ENCODE measurements at regions not wholly inside any gene's neighbourhood (a gene's known extent, or its start where the extent isn't known, plus 50 kb on each side); places are given as distances from the start of the nearest gene placed in this dataset.

DNA sequence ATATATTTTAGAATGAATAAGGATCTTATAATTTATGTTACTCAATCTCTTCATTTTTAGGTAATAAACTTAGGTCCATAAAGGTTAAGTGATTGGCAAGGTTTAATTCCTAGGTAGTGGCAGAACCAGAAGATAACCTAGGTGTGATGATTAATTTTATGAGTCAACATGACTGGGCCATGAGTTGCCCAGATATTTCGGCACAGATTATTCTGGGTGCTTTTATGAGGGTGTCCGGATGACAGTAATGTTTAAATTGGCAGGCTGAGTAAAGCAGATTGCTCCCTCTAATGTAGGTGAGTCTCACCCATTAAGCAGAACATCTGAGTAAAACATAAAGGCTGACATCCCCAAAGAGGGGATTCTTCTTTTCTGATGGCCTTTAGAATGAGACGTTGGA, 1349.3 kb upstream of the CELF2 start:
- no TSS peak for BruUV-seq (replicated peaks)
- CTCF ChIA-PET, result no interaction called here

DNA sequence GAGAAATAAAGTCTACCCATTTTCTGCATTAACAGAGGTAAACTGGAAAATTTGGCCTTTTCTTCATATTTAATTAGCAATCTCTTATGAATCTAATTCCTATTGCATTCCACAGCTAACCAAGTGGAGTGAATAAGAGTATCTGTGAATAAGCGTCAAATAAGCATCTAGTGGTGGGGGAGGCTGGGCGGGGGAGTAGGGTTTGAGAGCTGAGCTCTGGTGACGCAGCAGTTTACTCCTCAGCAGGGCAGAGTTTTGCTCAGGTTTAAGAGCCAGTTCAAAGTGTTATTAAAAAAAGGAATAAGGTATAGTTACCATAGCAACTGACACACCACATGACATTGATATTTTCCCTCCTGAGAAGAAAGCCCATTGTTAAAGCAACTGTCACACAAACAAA, 1346.8 kb upstream of the CELF2 start:
- Histone ChIP-seq H2AFZ (no peak overlapping the region), H3K4me1 (replicated peaks; ENCODE audit: insufficient read depth) (no peaks in the 10 kb centered on the region), H3K36me3 (ENCODE audit: low read depth) (no peaks in the 10 kb centered on the region), H3K79me2 (ENCODE audit: low read depth) (no peaks in the 10 kb centered on the region), H3K4me2 (no peak overlapping the region), H4K20me1 (ENCODE audit: insufficient read depth) (no peaks in the 10 kb centered on the region), H3K27ac (no peak overlapping the region), H3K9me2 (ENCODE audit: insufficient read depth) (no peaks in the 10 kb centered on the region), H3K4me3 (no peak overlapping the region), H3F3A (ENCODE audit: insufficient read depth, low read depth) (no peaks in the 10 kb centered on the region), H3K9me3 (ENCODE audit: insufficient read depth, low read depth) (no peaks in the 10 kb centered on the region), H3K27me3 (ENCODE audit: insufficient read depth, low read depth) (no peaks in the 10 kb centered on the region)
- CTCF ChIA-PET, result no interaction called here
- no TSS peak for BruUV-seq (replicated peaks)
- no peak for DNase-seq
- TF ChIP-seq EZH2 (IDR thresholded peaks at IDR 0.05; ENCODE audit: low read depth), result no peak
- TF ChIP-seq, protein P1, sequence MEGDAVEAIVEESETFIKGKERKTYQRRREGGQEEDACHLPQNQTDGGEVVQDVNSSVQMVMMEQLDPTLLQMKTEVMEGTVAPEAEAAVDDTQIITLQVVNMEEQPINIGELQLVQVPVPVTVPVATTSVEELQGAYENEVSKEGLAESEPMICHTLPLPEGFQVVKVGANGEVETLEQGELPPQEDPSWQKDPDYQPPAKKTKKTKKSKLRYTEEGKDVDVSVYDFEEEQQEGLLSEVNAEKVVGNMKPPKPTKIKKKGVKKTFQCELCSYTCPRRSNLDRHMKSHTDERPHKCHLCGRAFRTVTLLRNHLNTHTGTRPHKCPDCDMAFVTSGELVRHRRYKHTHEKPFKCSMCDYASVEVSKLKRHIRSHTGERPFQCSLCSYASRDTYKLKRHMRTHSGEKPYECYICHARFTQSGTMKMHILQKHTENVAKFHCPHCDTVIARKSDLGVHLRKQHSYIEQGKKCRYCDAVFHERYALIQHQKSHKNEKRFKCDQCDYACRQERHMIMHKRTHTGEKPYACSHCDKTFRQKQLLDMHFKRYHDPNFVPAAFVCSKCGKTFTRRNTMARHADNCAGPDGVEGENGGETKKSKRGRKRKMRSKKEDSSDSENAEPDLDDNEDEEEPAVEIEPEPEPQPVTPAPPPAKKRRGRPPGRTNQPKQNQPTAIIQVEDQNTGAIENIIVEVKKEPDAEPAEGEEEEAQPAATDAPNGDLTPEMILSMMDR (conservative IDR thresholded peaks at IDR 0.05), result no peak
- POLR2A ChIA-PET (ENCODE audit: unreplicated experiment), result no interaction called here
- intact Hi-C loops (cut with micrococcal nuclease; ENCODE audit: unreplicated experiment), result no loop called here

More for the DNA sequence above, 1349.3 kb upstream of the CELF2 start:
- Histone ChIP-seq H3K4me3 (no peak overlapping the region), H3K27ac (no peak overlapping the region), H3K9me3 (ENCODE audit: insufficient read depth, low read depth) (no peaks in the 10 kb centered on the region), H2AFZ (no peak overlapping the region), H3F3A (ENCODE audit: insufficient read depth, low read depth) (no peaks in the 10 kb centered on the region), H3K36me3 (ENCODE audit: low read depth) (no peaks in the 10 kb centered on the region), H3K4me2 (no peak overlapping the region), H3K9me2 (ENCODE audit: insufficient read depth) (no peaks in the 10 kb centered on the region), H3K27me3 (ENCODE audit: insufficient read depth, low read depth) (no peaks in the 10 kb centered on the region), H3K79me2 (ENCODE audit: low read depth) (no peaks in the 10 kb centered on the region), H4K20me1 (ENCODE audit: insufficient read depth) (no peaks in the 10 kb centered on the region), H3K4me1 (replicated peaks; ENCODE audit: insufficient read depth) (no peaks in the 10 kb centered on the region)
- no peak for TF ChIP-seq EZH2 (IDR thresholded peaks at IDR 0.05; ENCODE audit: low read depth)
- TF ChIP-seq, protein P1 (conservative IDR thresholded peaks at IDR 0.05), result no peak
- intact Hi-C loops (cut with micrococcal nuclease; ENCODE audit: unreplicated experiment), result no loop called here
- no peak for DNase-seq
- POLR2A ChIA-PET (ENCODE audit: unreplicated experiment), result no interaction called here

DNA sequence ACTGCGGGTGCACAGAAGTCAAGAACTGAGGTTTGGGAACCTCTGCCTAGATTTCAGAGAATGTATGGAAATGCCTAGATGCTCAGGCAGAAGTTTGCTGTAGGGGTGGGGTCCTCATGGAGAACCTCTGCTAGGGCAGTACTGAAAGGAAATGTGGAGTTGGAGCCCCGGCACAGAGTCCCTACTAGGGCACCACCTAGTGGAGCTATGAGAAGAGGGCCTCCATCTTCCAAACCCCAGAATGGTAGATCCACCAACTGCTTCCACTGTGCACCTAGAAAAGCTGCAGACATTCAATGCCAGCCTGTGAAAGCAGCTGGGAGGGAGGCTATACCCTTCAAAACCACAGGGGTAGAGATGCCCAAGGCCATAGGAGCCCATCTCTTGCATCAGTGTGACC, 1336.0 kb upstream of the CELF2 start:
- Histone ChIP-seq H3K4me1 (replicated peaks; ENCODE audit: insufficient read depth) (no peaks in the 10 kb centered on the region), H3F3A (ENCODE audit: insufficient read depth, low read depth) (no peaks in the 10 kb centered on the region), H3K27ac (no peak overlapping the region), H3K36me3 (ENCODE audit: low read depth) (no peaks in the 10 kb centered on the region), H3K9me3 (ENCODE audit: insufficient read depth, low read depth) (no peaks in the 10 kb centered on the region), H3K9me2 (ENCODE audit: insufficient read depth) (no peaks in the 10 kb centered on the region), H3K4me2 (no peak overlapping the region), H3K4me3 (no peak overlapping the region), H3K79me2 (ENCODE audit: low read depth) (no peaks in the 10 kb centered on the region), H2AFZ (no peak overlapping the region), H3K27me3 (ENCODE audit: insufficient read depth, low read depth) (0 out of 2 replicates have a peak, but pooled peaks cover 9% of the 10 kb centered on the region), H4K20me1 (ENCODE audit: insufficient read depth) (no peaks in the 10 kb centered on the region)
- CTCF ChIA-PET, result no interaction called here
- POLR2A ChIA-PET (ENCODE audit: unreplicated experiment), result no interaction called here
- no peak for TF ChIP-seq EZH2 (IDR thresholded peaks at IDR 0.05; ENCODE audit: low read depth)
- TF ChIP-seq, protein P1 (conservative IDR thresholded peaks at IDR 0.05), result no peak
- no TSS peak for BruUV-seq (replicated peaks)
- intact Hi-C loops (cut with micrococcal nuclease; ENCODE audit: unreplicated experiment), result no loop called here
- DNase-seq, result no peak
